Hypothalamus (tissue), 51 donors: ENCODE measurements at regions not wholly inside any gene's neighbourhood (a gene's known extent, or its start where the extent isn't known, plus 50 kb on each side); places are given as distances from the start of the nearest gene placed in this dataset.
"Not testable (repeated sequence)": the region's sequence is repeated elsewhere in the genome, so short reads cannot be mapped to it uniquely, and the experiment has no call there.

Experiments
- DNase-seq, 51 donors: peaks; one replicate each; lab custom pipeline; 2025; lab: John Stamatoyannopoulos, UW

GRCh38 chr7:84941936-84942335 is 244.9 kb downstream of the SEMA3D start:
- DNase-seq: no peak

GRCh38 chr7:84941291-84941690 is 245.6 kb downstream of the SEMA3D start:
- DNase-seq: no peak

- no peak for DNase-seq
Observed at GRCh38 chr7:84939888-84940287, 247.0 kb downstream of the SEMA3D start.

GRCh38 chr7:84939442-84939841 is 247.4 kb downstream of the SEMA3D start:
- no peak for DNase-seq

GRCh38 chr7:84924353-84924752 is 262.5 kb downstream of the SEMA3D start:
- DNase-seq: no peak

GRCh38 chr7:84923348-84923747 is 263.5 kb downstream of the SEMA3D start:
- no peak for DNase-seq

- no peak for DNase-seq
Observed at GRCh38 chr7:84921154-84921553, 265.7 kb downstream of the SEMA3D start.

GRCh38 chr7:84916973-84917372 is 269.9 kb downstream of the SEMA3D start:
- not testable (repeated sequence) for DNase-seq

- DNase-seq: no peak
Observed at GRCh38 chr7:84916161-84916560, 270.7 kb downstream of the SEMA3D start.

- no peak for DNase-seq
Observed at GRCh38 chr7:84914598-84914997, 272.3 kb downstream of the SEMA3D start.

- DNase-seq: no peak
Observed at GRCh38 chr7:84913731-84914130, 273.1 kb downstream of the SEMA3D start.

GRCh38 chr7:84912993-84913635 is 273.7 kb downstream of the SEMA3D start:
- no peak for DNase-seq

- DNase-seq: no peak
Observed at GRCh38 chr7:84912537-84912936, 274.3 kb downstream of the SEMA3D start.

- no peak for DNase-seq
Observed at GRCh38 chr7:84912018-84912417, 274.8 kb downstream of the SEMA3D start.

- DNase-seq: no peak
Observed at GRCh38 chr7:84911077-84911476, 275.8 kb downstream of the SEMA3D start.

- not testable (repeated sequence) for DNase-seq
Observed at GRCh38 chr7:84910322-84910721, 276.5 kb downstream of the SEMA3D start.

- no peak for DNase-seq
Observed at GRCh38 chr7:84908196-84908793, 278.6 kb downstream of the SEMA3D start.

- no peak for DNase-seq
Observed at GRCh38 chr7:84906889-84907288, 280.0 kb downstream of the SEMA3D start.

GRCh38 chr7:84904561-84904960 is 282.3 kb downstream of the SEMA3D start:
- no peak for DNase-seq

GRCh38 chr7:84901366-84901765 is 285.5 kb downstream of the SEMA3D start:
- no peak for DNase-seq

GRCh38 chr7:84900215-84900614 is 286.6 kb downstream of the SEMA3D start:
- no peak for DNase-seq

- DNase-seq: no peak
Observed at GRCh38 chr7:84895563-84895962, 291.3 kb downstream of the SEMA3D start.

GRCh38 chr7:84883570-84883969 is 303.3 kb downstream of the SEMA3D start:
- not testable (repeated sequence) for DNase-seq
